ENCODE measurements at regions not wholly inside any gene's neighbourhood (a gene's known extent, or its start where the extent isn't known, plus 50 kb on each side); places are given as distances from the start of the nearest gene placed in this dataset.

DNA sequence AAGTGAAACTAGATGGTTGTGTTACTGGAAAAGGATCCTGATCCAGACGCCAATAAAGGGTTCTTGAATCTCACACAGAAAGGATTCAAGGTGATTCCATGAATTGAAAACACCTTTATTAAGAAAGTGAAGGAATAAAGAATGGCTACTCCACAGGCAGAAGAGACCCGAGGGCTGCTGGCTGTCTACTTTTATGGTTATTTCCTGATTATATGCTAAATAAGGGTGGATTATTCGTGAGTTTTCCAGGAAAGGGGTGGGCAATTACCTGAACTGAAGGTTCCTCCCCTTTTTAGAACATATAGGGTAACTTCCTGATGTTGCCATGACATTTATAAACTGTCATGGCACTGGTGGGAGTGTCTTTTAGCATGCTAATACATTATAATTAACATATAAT, 50.9 kb upstream of the WARS2 start:
- H3K27ac ChIP-seq, result no peak overlapping the region

GRCh38 chr1:119204197-119204960, 63.9 kb upstream of the WARS2 start:
- DNase-seq, result no peak
- intact Hi-C loops (cut with DNase I; ENCODE audit: low total_unique reads), result no loop called here
- TF ChIP-seq EP300 (IDR thresholded peaks at IDR 0.05) (no peak), POLR2A (IDR thresholded peaks at IDR 0.05) (no peak), CTCF (IDR thresholded peaks at IDR 0.05) (no peak), POLR2AphosphoS5 (IDR thresholded peaks at IDR 0.05) (no peak)
- Histone ChIP-seq H3K27ac (no peak overlapping the region), H3K9me3 (peaks cover 2 to 11% (median 5%) of the 10 kb centered on the region in 4 donors), H3K4me3 (no peak overlapping the region), H3K4me1 (no peaks in the 10 kb centered on the region), H3K27me3 (no peaks in the 10 kb centered on the region), H3K36me3 (peaks cover 0 to 18% (median 0%) of the 10 kb centered on the region in 4 donors)
- WGBS, 5 donors, result 90 to 97% (median 93%) methylated on average over 2 of the region's 2 CpGs

More for the DNA sequence above, 50.9 kb upstream of the WARS2 start:
- H3K4me3 ChIP-seq, result no peak overlapping the region
- peaks cover 0 to 15% (median 0%) of the 10 kb centered on the region in 4 donors for H3K9me3 ChIP-seq
- TF ChIP-seq POLR2A (IDR thresholded peaks at IDR 0.05), result no peak
- no peak for TF ChIP-seq CTCF (IDR thresholded peaks at IDR 0.05)
- TF ChIP-seq POLR2AphosphoS5 (IDR thresholded peaks at IDR 0.05), result no peak
- TF ChIP-seq EP300 (IDR thresholded peaks at IDR 0.05), result no peak
- H3K27me3 ChIP-seq, result no peaks in the 10 kb centered on the region
- H3K36me3 ChIP-seq, result peaks cover 0 to 20% (median 5%) of the 10 kb centered on the region in 4 donors
- 92 to 98% (median 96%) methylated on average over 3 of the region's 3 CpGs for WGBS, 5 donors
- DNase-seq, result no peak
- intact Hi-C loops (cut with DNase I; ENCODE audit: low total_unique reads), result no loop called here
- no peaks in the 10 kb centered on the region for H3K4me1 ChIP-seq

DNA sequence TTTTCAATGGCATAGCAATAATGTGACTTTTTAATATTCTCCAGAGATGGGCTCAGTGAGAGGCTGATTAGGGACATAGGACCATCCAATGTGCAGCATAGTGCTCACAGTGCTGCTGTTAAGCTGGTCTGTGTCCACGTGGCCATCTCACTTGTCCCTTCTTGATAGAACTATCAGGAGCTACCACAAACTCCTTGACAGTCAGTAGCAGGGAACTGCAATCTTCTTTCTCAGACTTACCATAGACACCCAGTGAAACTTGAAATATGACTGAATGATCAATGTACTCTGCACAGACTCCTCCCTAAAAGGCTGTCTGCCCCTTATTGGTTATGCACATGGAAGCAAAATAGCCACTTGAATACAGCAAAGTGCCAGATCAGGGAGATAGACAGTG, 64.5 kb upstream of the WARS2 start:
- Histone ChIP-seq H3K4me1 (no peaks in the 10 kb centered on the region), H3K27me3 (no peaks in the 10 kb centered on the region), H3K36me3 (peaks cover 0 to 18% (median 0%) of the 10 kb centered on the region in 4 donors), H3K9me3 (peaks cover 0 to 8% (median 2%) of the 10 kb centered on the region in 4 donors), H3K4me3 (no peak overlapping the region), H3K27ac (no peak overlapping the region)
- TF ChIP-seq POLR2AphosphoS5 (IDR thresholded peaks at IDR 0.05), result no peak
- no peak for TF ChIP-seq POLR2A (IDR thresholded peaks at IDR 0.05)
- TF ChIP-seq CTCF (IDR thresholded peaks at IDR 0.05), result no peak
- TF ChIP-seq EP300 (IDR thresholded peaks at IDR 0.05), result no peak
- 53 to 97% (median 91%) methylated on average over 1 of the region's 1 CpG for WGBS, 5 donors
- intact Hi-C loops (cut with DNase I; ENCODE audit: low total_unique reads), result no loop called here
- DNase-seq, result no peak

DNA sequence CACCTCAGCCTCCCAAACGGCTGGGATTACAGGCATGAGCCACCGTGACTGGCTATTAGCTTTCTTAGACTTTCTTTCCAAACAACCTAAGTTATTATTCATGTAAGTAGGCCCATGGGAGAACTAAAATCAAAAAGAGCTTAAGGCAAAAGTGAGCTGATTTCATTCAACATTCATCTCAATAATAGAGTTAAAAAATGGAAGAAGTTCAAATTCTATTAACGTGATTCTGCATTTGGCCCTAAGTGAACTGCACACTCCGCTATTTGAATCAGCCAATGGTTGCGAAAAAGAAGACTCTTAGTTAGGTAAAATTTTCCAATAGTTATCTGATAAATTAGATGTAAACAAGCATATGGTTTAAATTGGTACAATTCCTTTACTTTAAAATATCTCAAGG, 68.6 kb upstream of the WARS2 start:
- WGBS, 5 donors, result 90 to 96% (median 94%) methylated on average over 5 of the region's 5 CpGs
- intact Hi-C loops (cut with DNase I; ENCODE audit: low total_unique reads), result no loop called here
- H3K4me3 ChIP-seq, result no peak overlapping the region
- H3K36me3 ChIP-seq, result peaks cover 0 to 9% (median 0%) of the 10 kb centered on the region in 4 donors
- H3K27me3 ChIP-seq, result no peaks in the 10 kb centered on the region
- H3K9me3 ChIP-seq, result no peaks in the 10 kb centered on the region
- no peak for DNase-seq
- TF ChIP-seq EP300 (IDR thresholded peaks at IDR 0.05) (no peak), CTCF (IDR thresholded peaks at IDR 0.05) (no peak), POLR2A (IDR thresholded peaks at IDR 0.05) (no peak), POLR2AphosphoS5 (IDR thresholded peaks at IDR 0.05) (no peak)
- no peaks in the 10 kb centered on the region for H3K4me1 ChIP-seq
- no peak overlapping the region for H3K27ac ChIP-seq
